SK-N-SH (cell line): ENCODE measurements at regions not wholly inside any gene's neighbourhood (a gene's known extent, or its start where the extent isn't known, plus 50 kb on each side); places are given as distances from the start of the nearest gene placed in this dataset.
"Not testable (repeated sequence)": the region's sequence is repeated elsewhere in the genome, so short reads cannot be mapped to it uniquely, and the experiment has no call there.

Experiments used
- RAD21 ChIP-seq: IDR thresholded peaks from 2 replicates; pipeline ENCODE4 v1.6.1; 2012; ENCODE audit warnings: mild to moderate bottlenecking, low read length
- TF ChIP-seq, protein P1 (sequence below): fragments of 200-600 bp; sonication (generic); IDR thresholded peaks from 2 replicates; pipeline ENCODE4 v1.6.1; 2017; ENCODE audit warnings: antibody characterized with exemption, mild to moderate bottlenecking, moderate library complexity

DNA sequence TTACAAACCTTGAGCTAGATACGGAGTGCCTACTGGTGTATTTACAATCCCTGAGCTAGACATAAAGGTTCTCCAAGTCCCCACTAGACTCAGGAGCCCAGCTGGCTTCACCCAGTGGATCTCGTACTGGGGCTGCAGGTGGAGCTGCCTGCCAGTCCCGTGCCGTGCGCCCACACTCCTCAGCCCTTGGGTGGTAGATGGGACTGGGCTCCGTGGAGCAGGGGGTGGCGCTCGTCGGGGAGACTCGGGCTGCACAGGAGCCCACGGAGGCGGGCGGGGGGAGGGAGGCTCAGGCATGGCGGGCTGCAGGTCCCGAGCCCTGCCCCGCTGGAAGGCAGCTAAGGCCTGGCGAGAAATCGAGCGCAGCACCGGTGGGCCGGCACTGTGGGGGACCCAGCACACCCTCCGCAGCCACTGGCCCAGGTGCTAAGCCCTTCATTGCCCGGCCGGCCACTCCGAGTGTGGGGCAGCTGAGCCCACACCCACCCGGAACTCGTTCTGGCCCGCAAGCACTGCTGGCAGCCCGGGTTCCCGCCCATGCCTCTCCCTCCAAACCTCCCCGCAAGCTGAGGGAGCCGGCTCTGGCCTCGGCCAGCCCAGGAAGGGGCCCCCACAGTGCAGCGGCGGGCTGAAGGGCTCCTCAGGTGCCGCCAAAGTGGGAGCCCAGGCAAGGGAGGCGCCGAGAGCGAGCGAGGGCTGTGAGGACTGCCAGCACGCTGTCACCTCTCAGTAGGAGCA is 164.2 kb upstream of the TEX13C start:
- TF ChIP-seq, protein P1, sequence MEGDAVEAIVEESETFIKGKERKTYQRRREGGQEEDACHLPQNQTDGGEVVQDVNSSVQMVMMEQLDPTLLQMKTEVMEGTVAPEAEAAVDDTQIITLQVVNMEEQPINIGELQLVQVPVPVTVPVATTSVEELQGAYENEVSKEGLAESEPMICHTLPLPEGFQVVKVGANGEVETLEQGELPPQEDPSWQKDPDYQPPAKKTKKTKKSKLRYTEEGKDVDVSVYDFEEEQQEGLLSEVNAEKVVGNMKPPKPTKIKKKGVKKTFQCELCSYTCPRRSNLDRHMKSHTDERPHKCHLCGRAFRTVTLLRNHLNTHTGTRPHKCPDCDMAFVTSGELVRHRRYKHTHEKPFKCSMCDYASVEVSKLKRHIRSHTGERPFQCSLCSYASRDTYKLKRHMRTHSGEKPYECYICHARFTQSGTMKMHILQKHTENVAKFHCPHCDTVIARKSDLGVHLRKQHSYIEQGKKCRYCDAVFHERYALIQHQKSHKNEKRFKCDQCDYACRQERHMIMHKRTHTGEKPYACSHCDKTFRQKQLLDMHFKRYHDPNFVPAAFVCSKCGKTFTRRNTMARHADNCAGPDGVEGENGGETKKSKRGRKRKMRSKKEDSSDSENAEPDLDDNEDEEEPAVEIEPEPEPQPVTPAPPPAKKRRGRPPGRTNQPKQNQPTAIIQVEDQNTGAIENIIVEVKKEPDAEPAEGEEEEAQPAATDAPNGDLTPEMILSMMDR: not testable (repeated sequence)
- not testable (repeated sequence) for TF ChIP-seq RAD21
